NCI-H1048 (cell line): ENCODE measurements at regions not wholly inside any gene's neighbourhood (a gene's known extent, or its start where the extent isn't known, plus 50 kb on each side); places are given as distances from the start of the nearest gene placed in this dataset.

Experiments used
- DNase-seq: peaks from one replicate; lab custom pipeline; 2025; lab: John Stamatoyannopoulos, UW

- no peak for DNase-seq
Observed at GRCh38 chr16:87052506-87052905, 264.7 kb downstream of the C16orf95 start.

DNA sequence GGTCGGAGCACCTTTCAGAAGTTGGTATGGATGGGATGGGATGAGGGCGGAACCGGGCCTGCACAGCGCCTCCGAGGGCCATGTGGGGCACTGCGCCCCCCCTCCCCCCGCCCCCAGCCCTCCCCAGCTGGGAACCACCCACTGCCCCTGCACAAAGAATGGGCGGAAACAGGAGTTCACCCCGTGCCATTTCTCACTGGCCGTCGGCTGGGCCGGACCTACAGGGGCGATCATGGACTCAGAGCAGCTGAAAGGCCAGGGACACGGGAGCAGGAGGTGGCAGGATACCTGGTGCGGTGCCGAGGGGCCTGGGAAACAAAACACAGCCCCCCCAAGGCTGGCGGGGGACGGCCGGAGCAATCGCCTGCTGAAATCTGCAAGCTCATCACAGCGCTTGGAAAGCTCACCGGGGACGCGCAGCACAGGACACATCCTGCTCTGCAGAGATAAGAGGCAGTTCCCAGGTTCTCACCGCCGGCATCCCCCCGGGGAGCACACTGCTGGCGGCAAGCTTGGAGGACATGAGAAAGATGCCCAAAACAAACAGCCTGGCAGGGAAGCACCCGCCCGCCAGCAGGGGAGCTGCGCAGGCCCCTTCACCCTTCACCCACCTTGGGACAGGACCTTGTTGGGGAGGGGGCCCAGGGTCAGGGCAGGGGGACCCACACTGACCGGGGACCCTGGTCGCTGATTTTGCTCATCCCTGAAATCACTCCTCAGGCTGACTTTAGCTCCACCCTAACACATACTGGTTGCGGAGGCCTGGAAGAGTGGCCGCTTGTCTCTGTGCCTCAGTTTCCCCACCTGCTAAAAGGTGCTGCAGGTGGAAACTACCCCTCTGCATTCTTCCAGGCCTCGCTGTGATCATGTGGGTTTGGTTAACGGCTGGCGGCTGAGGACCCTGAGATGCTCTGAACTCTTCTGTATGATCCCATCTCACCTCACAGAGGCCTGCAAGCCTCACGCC lies 263.9 kb downstream of the C16orf95 start:
- no peak for DNase-seq

DNA sequence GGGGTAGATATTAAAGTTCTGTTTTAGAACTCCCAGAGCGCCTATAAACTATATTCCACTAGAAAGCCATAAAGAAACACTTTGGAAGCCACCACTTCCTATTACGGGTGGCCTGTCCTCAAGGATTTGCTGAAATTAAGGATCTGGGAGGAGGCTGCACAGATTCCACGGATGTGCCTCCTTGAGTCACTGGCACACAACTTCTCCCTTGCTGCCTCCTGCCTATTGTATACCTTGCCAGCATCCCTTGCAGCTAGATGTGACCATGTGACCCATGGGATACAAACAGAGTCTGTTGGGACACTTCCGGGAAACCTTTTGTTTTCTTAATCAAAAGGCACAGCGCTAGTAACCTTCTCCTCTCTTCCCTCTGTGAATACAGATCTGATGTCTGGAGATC lies 263.0 kb downstream of the C16orf95 start:
- DNase-seq = no peak

DNA sequence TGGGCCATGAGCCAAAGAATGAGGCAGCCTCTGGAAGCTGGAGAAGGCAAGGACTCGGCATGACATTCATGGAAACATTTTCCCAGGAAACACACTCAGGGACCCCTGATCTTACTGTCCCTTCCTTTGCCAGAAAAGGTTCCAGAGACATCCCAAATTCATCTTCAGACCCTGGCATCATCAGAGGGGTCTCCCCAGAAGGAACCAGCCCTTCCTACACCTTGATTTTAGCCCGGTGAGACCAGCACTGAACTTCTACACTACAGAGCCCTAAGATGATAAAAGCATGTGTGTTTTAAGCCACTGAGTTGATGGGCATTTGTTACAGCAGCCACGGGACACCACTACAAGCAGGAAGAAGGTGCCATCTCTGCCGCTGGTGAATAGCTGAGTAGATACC lies 262.3 kb downstream of the C16orf95 start:
- no peak for DNase-seq

GRCh38 chr16:87056083-87056482 lies 261.1 kb downstream of the C16orf95 start:
- DNase-seq = no peak

GRCh38 chr16:87056551-87056950 lies 260.6 kb downstream of the C16orf95 start:
- DNase-seq = no peak

- no peak for DNase-seq
Observed at GRCh38 chr16:87057211-87057881, 259.8 kb downstream of the C16orf95 start.

DNA sequence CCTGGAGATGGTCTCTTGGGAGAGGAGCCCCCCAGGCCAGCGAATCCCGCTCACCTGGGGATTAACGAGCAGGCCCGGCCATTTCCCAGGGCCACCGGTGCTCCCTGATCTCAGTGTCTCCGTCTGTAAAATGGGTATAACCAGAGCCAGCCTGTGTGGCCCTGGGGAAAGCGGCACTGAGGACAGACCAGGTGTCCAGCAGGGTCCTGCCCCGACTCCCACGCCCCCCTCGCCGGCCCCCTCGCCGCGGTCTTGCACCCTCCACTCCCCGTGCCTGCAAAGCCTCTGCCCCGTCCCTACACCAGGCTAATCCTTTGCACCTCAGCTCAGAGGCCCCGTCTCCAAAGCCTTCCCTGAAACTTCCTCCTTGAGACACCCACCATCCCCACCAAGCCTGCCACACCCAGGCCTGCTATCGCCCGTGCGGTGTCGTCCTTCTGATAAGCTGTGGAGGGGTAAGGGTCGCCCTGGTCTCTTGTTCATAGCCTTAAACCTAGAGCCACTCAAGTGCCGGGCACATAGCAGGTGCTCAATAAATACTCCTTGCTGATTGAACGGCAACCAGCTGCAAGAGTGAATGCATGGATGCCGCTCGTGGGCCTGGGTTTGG lies 259.1 kb downstream of the C16orf95 start:
- no peak for DNase-seq

- no peak for DNase-seq
Observed at GRCh38 chr16:87058728-87059250, 258.4 kb downstream of the C16orf95 start.

DNA sequence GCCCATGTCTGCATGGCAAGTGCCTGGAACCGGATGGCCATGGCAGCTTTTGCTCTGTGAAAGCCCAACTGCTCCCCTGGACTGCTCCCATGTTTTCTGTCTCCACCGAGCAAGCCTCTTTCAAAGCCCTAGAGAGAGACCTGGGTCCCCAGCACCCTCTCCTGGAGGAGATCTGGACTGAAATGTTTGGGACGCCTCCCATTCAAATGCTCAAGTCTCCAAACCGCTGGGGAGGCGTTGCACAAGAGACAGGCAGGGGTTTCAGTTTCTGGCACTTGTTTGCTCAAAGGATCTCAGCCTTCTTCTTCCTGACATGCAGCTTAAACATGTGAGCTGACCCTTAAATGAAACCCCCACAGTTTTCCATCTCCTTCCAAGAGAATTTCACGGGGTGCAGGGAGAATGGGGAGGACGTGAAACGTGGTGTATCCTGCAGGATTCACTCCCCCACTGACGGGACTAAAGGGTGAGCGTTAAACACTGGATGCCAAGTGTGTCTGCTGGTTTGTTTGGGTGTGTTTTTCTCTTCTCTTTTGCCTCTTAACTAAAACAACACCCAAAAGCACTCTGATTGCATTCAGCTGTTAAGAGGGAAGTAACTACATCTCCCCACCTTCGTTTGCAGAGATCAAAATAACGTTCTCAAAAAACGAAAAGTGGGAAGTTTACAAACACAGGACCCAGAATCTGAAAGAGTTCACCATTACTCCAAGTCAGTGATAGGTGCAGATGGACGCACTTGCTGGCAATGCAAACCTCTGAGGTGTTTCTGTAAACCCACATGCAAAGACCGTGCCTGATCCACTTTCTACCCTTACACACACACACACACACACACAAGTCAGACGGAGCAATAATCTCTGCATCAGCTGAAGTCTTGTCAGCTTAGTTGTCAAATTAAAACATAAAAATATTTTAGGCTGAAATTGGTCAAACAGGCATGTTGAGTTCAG lies 256.9 kb downstream of the C16orf95 start:
- DNase-seq = no peak

DNA sequence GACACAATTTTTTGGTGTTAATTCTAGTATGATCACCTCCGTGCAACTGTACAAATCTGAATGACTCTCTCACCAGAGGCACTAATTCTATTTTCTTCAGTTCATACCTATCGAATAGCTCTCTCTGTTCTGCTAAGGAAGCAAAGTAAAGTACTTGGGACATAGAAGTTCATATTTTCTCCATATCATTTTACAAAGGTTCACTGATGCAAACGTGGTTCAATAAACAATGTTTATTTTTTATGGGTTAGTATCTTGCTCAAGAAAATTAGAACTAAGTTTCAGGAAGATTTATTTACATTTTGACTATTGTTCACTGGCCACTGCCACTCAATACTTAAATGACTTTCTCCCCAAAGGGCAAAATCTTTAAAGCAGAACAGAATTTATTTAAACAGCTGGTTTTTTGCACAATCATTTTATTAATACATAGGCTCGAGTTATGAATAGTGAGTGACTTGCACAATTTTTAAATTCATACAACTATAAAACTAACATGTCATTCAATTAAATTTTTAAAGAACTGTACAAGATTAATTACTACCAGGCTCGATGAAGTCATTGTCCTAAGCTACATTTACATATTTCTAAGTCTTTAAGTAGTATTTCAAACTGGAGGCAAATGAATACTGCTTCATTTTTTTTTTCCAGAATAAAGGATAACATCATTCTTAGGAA lies 255.8 kb downstream of the C16orf95 start:
- no peak for DNase-seq

- peak; percentile 1 for DNase-seq
Observed at GRCh38 chr16:87062569-87063442, 254.4 kb downstream of the C16orf95 start.

- DNase-seq = no peak
Observed at GRCh38 chr16:87063543-87063942, 253.6 kb downstream of the C16orf95 start.

GRCh38 chr16:87064731-87065445 lies 252.3 kb downstream of the C16orf95 start:
- no peak for DNase-seq

- DNase-seq = no peak
Observed at GRCh38 chr16:87065446-87066132, 251.6 kb downstream of the C16orf95 start.

GRCh38 chr16:87066133-87067002 lies 250.8 kb downstream of the C16orf95 start:
- no peak for DNase-seq

DNA sequence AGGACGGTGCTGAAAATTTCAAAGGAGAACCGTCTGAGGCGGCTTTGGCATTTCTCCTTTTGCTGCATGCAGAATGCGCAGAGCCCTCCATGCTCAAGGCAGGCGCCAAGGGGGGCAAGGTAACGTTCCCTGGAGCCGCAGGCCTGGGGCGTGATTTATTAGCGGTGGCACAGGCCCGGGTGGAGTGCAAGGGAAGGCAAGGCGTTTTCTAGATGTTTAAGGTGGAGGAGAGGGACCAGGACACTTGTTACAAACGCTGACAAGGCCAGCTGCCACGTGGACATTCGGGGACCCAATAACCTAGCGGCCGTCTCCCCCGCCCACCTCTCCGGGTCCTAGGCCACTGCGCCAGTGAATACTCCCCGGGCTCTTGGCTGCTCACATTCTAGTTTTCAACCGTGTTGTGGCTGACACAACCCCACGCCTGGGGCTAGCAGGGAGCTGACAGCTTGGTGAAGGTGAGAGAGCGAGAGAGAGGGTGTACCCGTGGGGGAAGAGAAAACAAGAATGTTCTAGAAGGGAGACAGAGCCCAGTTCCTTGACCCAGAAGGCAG lies 250.1 kb downstream of the C16orf95 start:
- DNase-seq = no peak
